Heart left ventricle (tissue), 13 donors: ENCODE measurements at regions not wholly inside any gene's neighbourhood (a gene's known extent, or its start where the extent isn't known, plus 50 kb on each side); places are given as distances from the start of the nearest gene placed in this dataset.

Experiments used
- POLR2A ChIP-seq, 2 donors: fragments of 450-650 bp; IDR thresholded peaks; one replicate each; pipeline ENCODE4 v1.6.1; 2017; ENCODE audit warnings: antibody characterized with exemption in 2 of 2, mild to moderate bottlenecking in 2 of 2, moderate library complexity in 2 of 2
- TF ChIP-seq, protein P1 (sequence below), 12 donors: fragments of 200-600 bp; sonication (generic) in 4 of 12; IDR thresholded peaks; one replicate each; pipeline versions ENCODE4 v1.5.0 to v1.8.0; 2018 to 2022; ENCODE audit warnings: antibody characterized with exemption in 12 of 12, mild to moderate bottlenecking in 5 of 12
- donor health status: ischemic (EF 13 %, LVEDD 7.1; RV severe dilation, severe dysfunction).
- donor health status: DM: no; HTN: yes; CAD: no.
- donor health status: DM: no; HTN: no; CAD: no.
- donor health status: ischemic (EF 25% LVEDD 6.9; RV normal size, moderate dysfunction).
- donor health status: ischemic (EF 25% LVEDD 5.7; RV mildly dilated, moderate dysfunction).
- donor health status: ischemic (EF 35%, LVEDD 5.7; RV mildly dilated, moderate dysfunction).
- donor health status: nonischemic (EF 11% LVEDD 7.7; RV severe dilation, severe dysfunction).
- donor health status: DM: yes; HTN: yes; CAD: no.
- donor health status: PGD.
- donor health status: ischemic (EF 29% LVEDD 5.4; RV normal size, mild dysfunction).
- donor health status: nonischemic (EF 23%, LVEDD 6.1; RV moderate dilation, normal function).

DNA sequence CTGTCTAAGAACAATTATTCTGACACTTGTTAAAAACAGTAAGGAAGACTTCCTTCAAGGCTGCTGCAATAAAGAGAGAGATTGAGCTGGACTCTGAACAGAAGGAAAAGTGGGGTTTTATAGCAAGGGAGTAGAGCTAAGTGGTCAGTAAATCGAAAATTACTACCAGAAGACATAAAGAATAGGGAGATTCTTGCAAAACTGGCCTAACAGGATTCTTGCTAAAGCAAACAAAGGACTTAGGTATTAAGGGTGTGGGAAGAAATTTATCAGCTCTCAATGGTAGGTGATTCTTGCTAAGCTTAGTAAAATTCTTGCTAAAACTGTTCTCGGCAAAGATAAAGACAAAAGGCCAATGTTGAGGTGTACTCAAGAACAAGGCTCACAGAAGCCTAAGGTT is 300.5 kb downstream of the SLCO4C1 start:
- TF ChIP-seq POLR2A (IDR thresholded peaks at IDR 0.05) = no peak
- TF ChIP-seq, protein P1, sequence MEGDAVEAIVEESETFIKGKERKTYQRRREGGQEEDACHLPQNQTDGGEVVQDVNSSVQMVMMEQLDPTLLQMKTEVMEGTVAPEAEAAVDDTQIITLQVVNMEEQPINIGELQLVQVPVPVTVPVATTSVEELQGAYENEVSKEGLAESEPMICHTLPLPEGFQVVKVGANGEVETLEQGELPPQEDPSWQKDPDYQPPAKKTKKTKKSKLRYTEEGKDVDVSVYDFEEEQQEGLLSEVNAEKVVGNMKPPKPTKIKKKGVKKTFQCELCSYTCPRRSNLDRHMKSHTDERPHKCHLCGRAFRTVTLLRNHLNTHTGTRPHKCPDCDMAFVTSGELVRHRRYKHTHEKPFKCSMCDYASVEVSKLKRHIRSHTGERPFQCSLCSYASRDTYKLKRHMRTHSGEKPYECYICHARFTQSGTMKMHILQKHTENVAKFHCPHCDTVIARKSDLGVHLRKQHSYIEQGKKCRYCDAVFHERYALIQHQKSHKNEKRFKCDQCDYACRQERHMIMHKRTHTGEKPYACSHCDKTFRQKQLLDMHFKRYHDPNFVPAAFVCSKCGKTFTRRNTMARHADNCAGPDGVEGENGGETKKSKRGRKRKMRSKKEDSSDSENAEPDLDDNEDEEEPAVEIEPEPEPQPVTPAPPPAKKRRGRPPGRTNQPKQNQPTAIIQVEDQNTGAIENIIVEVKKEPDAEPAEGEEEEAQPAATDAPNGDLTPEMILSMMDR (IDR thresholded peaks at IDR 0.05) = no peak
